ENCODE measurements at regions not wholly inside any gene's neighbourhood (a gene's known extent, or its start where the extent isn't known, plus 50 kb on each side); places are given as distances from the start of the nearest gene placed in this dataset.

- no peak overlapping the region for H3K27ac ChIP-seq
- H3K27me3 ChIP-seq: peaks cover 72% of the 10 kb centered on the region
- TF ChIP-seq, protein P1, sequence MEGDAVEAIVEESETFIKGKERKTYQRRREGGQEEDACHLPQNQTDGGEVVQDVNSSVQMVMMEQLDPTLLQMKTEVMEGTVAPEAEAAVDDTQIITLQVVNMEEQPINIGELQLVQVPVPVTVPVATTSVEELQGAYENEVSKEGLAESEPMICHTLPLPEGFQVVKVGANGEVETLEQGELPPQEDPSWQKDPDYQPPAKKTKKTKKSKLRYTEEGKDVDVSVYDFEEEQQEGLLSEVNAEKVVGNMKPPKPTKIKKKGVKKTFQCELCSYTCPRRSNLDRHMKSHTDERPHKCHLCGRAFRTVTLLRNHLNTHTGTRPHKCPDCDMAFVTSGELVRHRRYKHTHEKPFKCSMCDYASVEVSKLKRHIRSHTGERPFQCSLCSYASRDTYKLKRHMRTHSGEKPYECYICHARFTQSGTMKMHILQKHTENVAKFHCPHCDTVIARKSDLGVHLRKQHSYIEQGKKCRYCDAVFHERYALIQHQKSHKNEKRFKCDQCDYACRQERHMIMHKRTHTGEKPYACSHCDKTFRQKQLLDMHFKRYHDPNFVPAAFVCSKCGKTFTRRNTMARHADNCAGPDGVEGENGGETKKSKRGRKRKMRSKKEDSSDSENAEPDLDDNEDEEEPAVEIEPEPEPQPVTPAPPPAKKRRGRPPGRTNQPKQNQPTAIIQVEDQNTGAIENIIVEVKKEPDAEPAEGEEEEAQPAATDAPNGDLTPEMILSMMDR (IDR thresholded peaks at IDR 0.05; ENCODE audit: low read depth, low read length): no peak
- peak overlapping the region; percentile 29 for H3K4me3 ChIP-seq
- H3K9me3 ChIP-seq (ENCODE audit: low read depth): no peaks in the 10 kb centered on the region
- H3K4me1 ChIP-seq (ENCODE audit: low read depth): no peaks in the 10 kb centered on the region
- DNase-seq (ENCODE audit: low read depth in 1 of 2, low spot score in 1 of 2): no peak
- H3K36me3 ChIP-seq: no peaks in the 10 kb centered on the region
Measured at GRCh38 chr6:165805067-165805555, 142.1 kb upstream of the PDE10A start.

DNA sequence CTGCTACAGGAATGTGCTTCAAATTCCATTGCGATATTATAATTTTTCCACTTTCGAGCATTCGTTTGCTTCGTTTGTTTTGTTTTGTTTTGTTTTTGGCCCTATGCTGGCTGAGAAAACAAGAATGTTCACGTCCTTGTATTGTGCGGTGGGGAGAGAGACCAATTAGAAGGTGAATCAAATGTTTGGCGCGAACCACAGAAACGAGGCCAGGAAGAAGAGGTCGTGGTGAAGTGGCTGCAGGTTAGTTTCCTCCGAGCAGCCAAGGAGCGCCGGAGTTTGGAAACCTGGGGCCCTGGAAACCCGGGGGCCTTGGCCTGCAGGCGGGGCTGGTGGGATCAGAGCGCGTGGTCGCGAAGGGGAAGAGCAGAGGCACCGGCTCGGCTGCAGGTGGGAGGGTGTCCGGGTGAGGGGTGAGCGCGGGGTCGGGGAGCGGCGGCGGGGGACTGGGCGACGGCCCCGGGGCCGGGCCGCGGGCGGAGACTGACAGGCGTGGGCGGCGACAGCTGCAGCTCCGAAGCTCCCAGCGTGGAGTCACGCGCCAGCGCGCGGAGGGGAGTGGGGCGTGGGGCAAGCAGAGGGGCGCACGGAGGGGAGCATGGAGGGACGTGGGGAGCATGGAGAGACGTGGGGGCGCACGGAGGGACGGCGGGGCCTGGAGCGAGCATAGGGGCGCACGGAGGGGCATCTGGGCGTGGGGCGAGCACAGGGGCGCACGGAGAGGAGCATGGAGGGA, 141.5 kb upstream of the PDE10A start:
- peaks cover 72% of the 10 kb centered on the region for H3K27me3 ChIP-seq
- no peaks in the 10 kb centered on the region for H3K4me1 ChIP-seq (ENCODE audit: low read depth)
- TF ChIP-seq, protein P1 (IDR thresholded peaks at IDR 0.05; ENCODE audit: low read depth, low read length): peak; percentile 15
- H3K4me3 ChIP-seq: peak overlapping the region; percentile 29
- DNase-seq (ENCODE audit: low read depth in 1 of 2, low spot score in 1 of 2): peak; percentile 17 to 44
- no peaks in the 10 kb centered on the region for H3K36me3 ChIP-seq
- no peak overlapping the region for H3K27ac ChIP-seq
- no peaks in the 10 kb centered on the region for H3K9me3 ChIP-seq (ENCODE audit: low read depth)

- Histone ChIP-seq H3K36me3 (no peaks in the 10 kb centered on the region), H3K9me3 (ENCODE audit: low read depth) (no peaks in the 10 kb centered on the region), H3K27ac (no peak overlapping the region), H3K4me1 (ENCODE audit: low read depth) (no peaks in the 10 kb centered on the region), H3K4me3 (no peak overlapping the region), H3K27me3 (peaks cover 36% of the 10 kb centered on the region)
- TF ChIP-seq, protein P1 (IDR thresholded peaks at IDR 0.05; ENCODE audit: low read depth, low read length): no peak
- peak in 1 of 2 donors; percentile 45 for DNase-seq (ENCODE audit: low read depth in 1 of 2, low spot score in 1 of 2)
Measured at GRCh38 chr6:165800337-165800736, 137.3 kb upstream of the PDE10A start.

DNA sequence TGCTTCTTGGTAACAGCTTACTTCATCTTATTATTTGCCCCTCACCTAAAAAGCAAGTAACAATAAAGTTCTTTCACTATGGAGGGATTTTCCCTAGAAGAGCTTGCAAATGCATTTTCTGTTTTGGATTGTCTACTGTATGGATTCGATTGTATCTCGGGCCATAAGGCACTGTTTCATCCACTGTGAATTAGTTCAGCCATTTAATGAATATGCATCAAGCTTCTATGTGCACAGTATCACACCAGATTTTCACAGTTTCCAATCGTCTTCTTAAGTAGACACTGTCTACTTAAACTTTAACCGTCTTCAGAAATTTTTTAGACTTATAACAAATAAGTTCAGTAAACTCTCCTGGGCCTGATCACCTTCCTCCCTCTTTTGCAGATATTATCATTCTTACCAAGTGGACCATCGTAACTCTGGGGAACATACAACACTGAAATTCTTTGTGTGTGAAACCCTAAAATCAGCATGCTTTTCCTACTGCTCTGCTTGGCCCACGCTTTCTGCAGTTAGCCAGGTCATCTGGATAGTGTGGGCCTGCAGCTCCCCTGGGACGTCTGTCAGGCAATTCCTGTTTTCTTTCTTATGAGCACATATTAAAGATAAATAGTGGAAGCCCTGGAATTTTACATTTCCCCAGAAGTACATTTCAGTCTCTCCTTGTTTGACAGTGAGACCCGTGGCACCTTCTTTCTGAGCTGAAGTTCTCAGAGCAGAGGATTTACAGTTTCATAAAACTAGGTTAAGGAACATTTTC, 136.5 kb upstream of the PDE10A start:
- Histone ChIP-seq H3K36me3 (no peaks in the 10 kb centered on the region), H3K4me3 (no peak overlapping the region), H3K9me3 (ENCODE audit: low read depth) (no peaks in the 10 kb centered on the region), H3K27me3 (peaks cover 29% of the 10 kb centered on the region), H3K4me1 (ENCODE audit: low read depth) (no peaks in the 10 kb centered on the region), H3K27ac (no peak overlapping the region)
- TF ChIP-seq, protein P1 (IDR thresholded peaks at IDR 0.05; ENCODE audit: low read depth, low read length): no peak
- peak in 1 of 2 donors; percentile 79 for DNase-seq (ENCODE audit: low read depth in 1 of 2, low spot score in 1 of 2)

DNA sequence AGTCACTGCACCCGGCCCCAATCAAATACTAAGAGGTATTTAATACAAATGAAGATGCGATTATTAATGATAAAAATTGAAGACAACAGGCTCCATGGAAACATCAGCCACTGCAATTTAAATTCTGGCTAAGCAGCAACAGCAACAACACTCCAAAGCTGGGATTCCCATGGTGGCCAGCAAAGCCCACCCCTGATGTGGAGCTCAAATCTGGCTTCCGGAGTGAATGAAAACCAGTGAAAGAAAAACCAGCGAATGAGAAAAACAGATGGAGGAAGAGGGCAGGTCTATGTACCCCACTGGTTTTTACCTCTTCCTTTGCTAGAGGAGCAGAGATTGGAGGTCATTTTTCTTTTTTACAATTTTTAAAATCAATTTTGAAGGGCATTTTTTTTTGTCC, 135.9 kb upstream of the PDE10A start:
- Histone ChIP-seq H3K9me3 (ENCODE audit: low read depth) (no peaks in the 10 kb centered on the region), H3K27me3 (peaks cover 23% of the 10 kb centered on the region), H3K27ac (no peak overlapping the region), H3K36me3 (no peaks in the 10 kb centered on the region), H3K4me3 (no peak overlapping the region), H3K4me1 (ENCODE audit: low read depth) (no peaks in the 10 kb centered on the region)
- DNase-seq (ENCODE audit: low read depth in 1 of 2, low spot score in 1 of 2): no peak
- TF ChIP-seq, protein P1 (IDR thresholded peaks at IDR 0.05; ENCODE audit: low read depth, low read length): no peak
